ENCODE measurements at regions not wholly inside any gene's neighbourhood (a gene's known extent, or its start where the extent isn't known, plus 50 kb on each side); places are given as distances from the start of the nearest gene placed in this dataset.
"Not testable (repeated sequence)": the region's sequence is repeated elsewhere in the genome, so short reads cannot be mapped to it uniquely, and the experiment has no call there.

- Histone ChIP-seq H3K9me3 (no peaks in the 10 kb centered on the region), H3K36me3 (no peaks in the 10 kb centered on the region), H3K4me1 (ENCODE audit: control insufficient read depth in 1 of 2, low read depth in 2 of 2) (no peaks in the 10 kb centered on the region), H3K4me3 (no peak overlapping the region), H3K27ac (no peak overlapping the region), H3K27me3 (replicated peaks; ENCODE audit: insufficient read depth) (no peaks in the 10 kb centered on the region)
- no peak for ATAC-seq (ENCODE audit: insufficient number of reproducible peaks, low FRiP score, low read depth)
- no peak for TF ChIP-seq CTCF (IDR thresholded peaks at IDR 0.05)
- no peak for DNase-seq (ENCODE audit: low spot score)
Observed at GRCh38 chr14:25699981-25700380, 650.0 kb upstream of the STXBP6 start.

GRCh38 chr14:25698111-25698510 lies 648.2 kb upstream of the STXBP6 start:
- DNase-seq (ENCODE audit: low spot score) (no peak), ATAC-seq (ENCODE audit: insufficient number of reproducible peaks, low FRiP score, low read depth) (no peak)
- Histone ChIP-seq H3K9me3 (no peaks in the 10 kb centered on the region), H3K4me1 (ENCODE audit: control insufficient read depth in 1 of 2, low read depth in 2 of 2) (no peaks in the 10 kb centered on the region), H3K27ac (no peak overlapping the region), H3K36me3 (no peaks in the 10 kb centered on the region), H3K4me3 (no peak overlapping the region), H3K27me3 (replicated peaks; ENCODE audit: insufficient read depth) (no peaks in the 10 kb centered on the region)
- no peak for TF ChIP-seq CTCF (IDR thresholded peaks at IDR 0.05)

DNA sequence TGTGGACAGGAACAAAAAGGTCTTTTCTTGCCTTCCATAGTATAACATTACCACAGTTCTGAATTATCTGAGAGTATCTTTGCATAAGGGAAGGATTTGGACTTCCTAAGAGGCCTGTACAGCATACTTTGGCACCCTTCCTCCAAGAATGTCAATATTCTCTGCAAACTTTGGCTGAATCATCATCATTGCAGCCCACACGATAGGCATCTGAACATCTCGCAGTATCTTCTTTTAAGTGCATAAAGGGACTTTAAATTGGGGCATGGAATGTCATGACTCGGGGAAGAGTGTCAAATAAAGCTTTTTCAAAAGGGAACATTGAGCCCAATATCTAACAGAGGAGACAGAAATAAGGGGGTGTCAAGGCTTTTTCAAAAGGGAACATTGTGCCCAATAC lies 646.2 kb upstream of the STXBP6 start:
- ATAC-seq (ENCODE audit: insufficient number of reproducible peaks, low FRiP score, low read depth) = no peak
- DNase-seq (ENCODE audit: low spot score) = no peak
- no peak overlapping the region for H3K27ac ChIP-seq
- no peaks in the 10 kb centered on the region for H3K36me3 ChIP-seq
- no peak for TF ChIP-seq CTCF (IDR thresholded peaks at IDR 0.05)
- no peaks in the 10 kb centered on the region for H3K4me1 ChIP-seq (ENCODE audit: control insufficient read depth in 1 of 2, low read depth in 2 of 2)
- no peak overlapping the region for H3K4me3 ChIP-seq
- H3K9me3 ChIP-seq = no peaks in the 10 kb centered on the region
- no peaks in the 10 kb centered on the region for H3K27me3 ChIP-seq (replicated peaks; ENCODE audit: insufficient read depth)

- no peak overlapping the region for H3K27ac ChIP-seq
- H3K4me1 ChIP-seq (ENCODE audit: control insufficient read depth in 1 of 2, low read depth in 2 of 2) = no peaks in the 10 kb centered on the region
- H3K4me3 ChIP-seq = no peak overlapping the region
- no peaks in the 10 kb centered on the region for H3K36me3 ChIP-seq
- no peaks in the 10 kb centered on the region for H3K9me3 ChIP-seq
- DNase-seq (ENCODE audit: low spot score) (no peak), ATAC-seq (ENCODE audit: insufficient number of reproducible peaks, low FRiP score, low read depth) (no peak)
- TF ChIP-seq CTCF (IDR thresholded peaks at IDR 0.05) = no peak
- no peaks in the 10 kb centered on the region for H3K27me3 ChIP-seq (replicated peaks; ENCODE audit: insufficient read depth)
Observed at GRCh38 chr14:25685004-25685403, 635.1 kb upstream of the STXBP6 start.

DNA sequence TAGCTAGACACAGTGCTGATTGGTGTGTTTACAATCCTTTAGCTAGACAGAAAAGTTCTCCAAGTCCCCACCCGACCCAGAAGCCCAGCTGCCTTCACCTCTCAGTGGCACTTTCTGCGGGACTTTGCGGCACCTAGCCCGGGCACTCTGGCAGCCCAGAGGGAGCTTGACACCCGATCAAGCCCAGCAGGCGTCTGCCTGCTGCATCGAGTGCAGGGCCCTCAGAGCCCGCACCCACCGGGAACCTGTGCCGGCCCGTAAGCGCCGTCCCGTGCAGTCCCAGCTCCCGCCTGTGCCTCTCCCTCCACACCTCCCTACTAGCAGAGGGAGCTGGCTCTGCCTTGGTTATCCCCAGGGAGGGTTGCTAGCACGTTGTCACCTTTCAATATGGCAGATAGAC lies 631.0 kb upstream of the STXBP6 start:
- Histone ChIP-seq H3K27me3 (replicated peaks; ENCODE audit: insufficient read depth) (no peaks in the 10 kb centered on the region), H3K9me3 (no peaks in the 10 kb centered on the region), H3K27ac (no peak overlapping the region), H3K4me1 (ENCODE audit: control insufficient read depth in 1 of 2, low read depth in 2 of 2) (no peaks in the 10 kb centered on the region), H3K4me3 (no peak overlapping the region), H3K36me3 (no peaks in the 10 kb centered on the region)
- ATAC-seq (ENCODE audit: insufficient number of reproducible peaks, low FRiP score, low read depth) = no peak
- no peak for TF ChIP-seq CTCF (IDR thresholded peaks at IDR 0.05)
- no peak for DNase-seq (ENCODE audit: low spot score)

GRCh38 chr14:25680511-25680910 lies 630.6 kb upstream of the STXBP6 start:
- not testable (repeated sequence) for ATAC-seq (ENCODE audit: insufficient number of reproducible peaks, low FRiP score, low read depth); DNase-seq (ENCODE audit: low spot score); H3K4me3 ChIP-seq; H3K27me3 ChIP-seq (replicated peaks; ENCODE audit: insufficient read depth); H3K4me1 ChIP-seq (ENCODE audit: control insufficient read depth in 1 of 2, low read depth in 2 of 2); H3K36me3 ChIP-seq; H3K27ac ChIP-seq; H3K9me3 ChIP-seq

All from thoracic aorta (tissue), 2 donors.